HPDE6-E6E7 (cell line): ENCODE measurements at regions not wholly inside any gene's neighbourhood (a gene's known extent, or its start where the extent isn't known, plus 50 kb on each side); places are given as distances from the start of the nearest gene placed in this dataset.
"Not testable (repeated sequence)": the region's sequence is repeated elsewhere in the genome, so short reads cannot be mapped to it uniquely, and the experiment has no call there.

ENCODE experiments used
- DNase-seq: peaks from one replicate; pipeline ENCODE4 v3.0.0; 2011; ENCODE audit warnings: missing footprints; ENCODE audit errors: extremely low spot score

DNA sequence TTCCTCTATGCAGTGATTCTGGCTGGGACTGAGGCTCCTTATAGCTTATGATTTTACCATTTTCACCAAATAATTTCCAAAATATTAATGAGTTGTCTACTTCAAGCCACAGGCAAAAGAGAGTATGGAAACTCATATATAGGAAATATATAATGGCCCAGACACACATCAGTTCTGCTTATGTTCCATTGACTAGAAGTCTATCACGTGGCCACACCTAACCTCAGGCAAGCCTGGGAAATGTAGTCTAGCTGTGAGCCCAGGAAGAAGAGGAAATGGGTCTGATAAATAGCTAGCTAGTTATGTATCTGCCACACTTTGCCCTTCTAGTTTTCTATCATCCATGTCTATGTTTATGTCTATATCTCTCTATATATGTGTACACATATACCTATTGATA is 195.1 kb downstream of the OTOL1 start:
- no peak for DNase-seq

- no peak for DNase-seq
These were observed 198.3 kb downstream of the OTOL1 start for GRCh38 chr3:161694682-161695564.

DNA sequence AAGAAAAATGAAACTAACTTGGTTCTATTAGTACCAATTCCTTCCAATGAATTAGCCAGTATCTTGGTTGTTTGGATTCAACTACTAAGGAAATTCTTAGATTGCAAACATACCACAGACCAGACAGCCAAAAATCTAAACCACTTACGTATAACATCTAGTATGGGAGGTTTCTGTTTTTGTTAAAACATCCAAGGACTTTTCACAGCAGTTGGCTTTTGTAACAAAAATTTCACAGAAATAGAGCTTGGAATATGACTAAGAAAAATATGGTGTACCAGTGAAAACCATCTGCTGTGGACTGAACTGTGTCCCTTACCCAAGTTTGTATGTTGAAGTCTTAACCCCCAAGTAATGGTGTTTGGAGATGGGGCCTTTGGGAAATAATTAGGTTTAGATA is 199.2 kb downstream of the OTOL1 start:
- no peak for DNase-seq

DNA sequence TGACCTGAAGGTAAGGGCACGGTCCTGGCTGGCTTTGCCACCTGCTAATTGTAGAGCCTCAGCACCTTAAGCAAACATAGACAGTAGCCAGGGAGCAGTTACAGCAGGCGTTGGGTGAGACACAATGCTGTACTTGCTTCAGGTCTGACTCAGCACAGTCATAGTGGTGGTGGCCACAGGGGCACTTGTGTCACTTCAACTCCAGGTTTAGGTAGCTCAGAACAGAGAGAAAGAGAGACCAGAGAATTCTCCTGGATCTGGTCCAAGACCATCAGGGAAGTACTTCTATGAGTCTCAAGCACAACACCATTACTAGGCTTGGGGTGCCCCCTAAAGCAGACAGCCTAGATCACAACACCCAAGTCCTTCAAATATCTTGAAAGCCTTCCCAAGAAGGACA is 204.4 kb downstream of the OTOL1 start:
- no peak for DNase-seq

DNA sequence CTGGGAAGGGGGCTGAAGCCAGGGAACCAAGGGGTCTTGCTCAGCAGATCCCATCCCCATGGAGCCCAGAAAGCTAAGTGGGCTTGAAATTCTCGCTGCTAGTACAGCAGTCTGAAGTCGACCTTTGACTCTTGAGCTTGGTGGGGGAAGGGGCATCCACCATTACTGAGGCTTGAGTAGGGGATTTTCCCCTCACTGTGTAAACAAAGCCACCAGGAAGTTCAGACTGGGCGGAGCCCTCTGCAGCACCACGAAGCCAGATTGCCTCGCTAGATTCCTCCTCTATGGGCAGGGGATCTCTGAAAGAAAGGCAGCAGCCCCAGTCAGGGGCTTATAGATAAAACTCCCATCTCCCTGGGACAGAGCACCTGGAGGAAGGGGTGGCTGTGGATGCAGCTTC is 210.6 kb downstream of the OTOL1 start:
- not testable (repeated sequence) for DNase-seq

DNA sequence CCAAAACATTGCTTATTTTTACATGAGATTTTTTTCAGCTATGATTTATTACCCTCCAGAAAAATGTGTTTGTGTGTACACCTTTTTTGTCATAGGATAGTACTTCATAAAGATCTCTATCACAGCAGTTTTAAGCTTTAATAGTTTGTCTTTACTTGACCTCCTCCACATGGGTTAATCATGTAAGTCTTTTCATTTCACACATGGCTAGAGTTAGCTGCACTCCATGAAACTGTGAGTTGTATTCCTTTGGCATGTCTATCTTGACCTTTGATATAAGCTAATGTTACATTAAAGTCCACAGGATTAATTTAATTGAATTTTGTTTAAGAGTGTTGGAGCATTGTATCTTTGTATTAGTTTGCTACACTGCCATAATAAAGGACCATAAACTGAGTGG is 217.1 kb downstream of the OTOL1 start:
- no peak for DNase-seq

GRCh38 chr3:161731968-161732367 is 235.4 kb downstream of the OTOL1 start:
- no peak for DNase-seq

- no peak for DNase-seq
These were observed 240.6 kb downstream of the OTOL1 start for GRCh38 chr3:161737171-161737570.

GRCh38 chr3:161740421-161740820 is 243.8 kb downstream of the OTOL1 start:
- no peak for DNase-seq

- no peak for DNase-seq
These were observed 247.8 kb downstream of the OTOL1 start for GRCh38 chr3:161744366-161744765.

- DNase-seq: no peak
These were observed 249.1 kb downstream of the OTOL1 start for GRCh38 chr3:161745741-161746140.

GRCh38 chr3:161748049-161748448 is 251.4 kb downstream of the OTOL1 start:
- DNase-seq: no peak

DNA sequence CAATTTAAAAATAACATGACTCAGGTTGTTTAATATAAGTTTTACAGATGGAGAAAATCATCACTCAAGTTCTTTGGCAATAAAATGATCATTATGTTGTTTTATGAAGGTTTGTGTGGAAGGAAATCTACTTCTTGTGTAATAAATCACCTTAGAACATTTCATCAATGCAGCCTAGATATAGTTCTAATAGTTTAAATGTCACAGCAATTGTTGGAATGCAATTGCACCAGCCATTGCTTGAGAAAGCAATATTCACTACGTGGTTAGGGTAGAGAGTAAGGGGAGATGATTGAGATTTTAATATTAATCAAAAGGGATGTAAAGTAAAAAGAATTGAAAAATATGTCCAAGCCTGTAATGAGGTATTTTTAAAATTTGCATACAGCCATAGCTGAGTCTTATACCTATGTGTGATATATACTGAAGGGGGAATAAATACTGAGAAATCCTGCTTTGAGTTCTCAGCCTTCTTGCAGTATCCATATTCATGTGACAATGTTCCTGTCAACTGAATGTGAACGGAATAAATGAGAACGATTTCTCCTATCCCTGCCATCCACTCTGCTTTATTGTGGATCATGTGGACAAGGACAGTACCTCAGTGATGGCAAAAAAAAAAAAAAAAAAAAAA is 257.9 kb downstream of the OTOL1 start:
- no peak for DNase-seq

GRCh38 chr3:161759444-161759843 is 262.8 kb downstream of the OTOL1 start:
- DNase-seq: no peak

DNA sequence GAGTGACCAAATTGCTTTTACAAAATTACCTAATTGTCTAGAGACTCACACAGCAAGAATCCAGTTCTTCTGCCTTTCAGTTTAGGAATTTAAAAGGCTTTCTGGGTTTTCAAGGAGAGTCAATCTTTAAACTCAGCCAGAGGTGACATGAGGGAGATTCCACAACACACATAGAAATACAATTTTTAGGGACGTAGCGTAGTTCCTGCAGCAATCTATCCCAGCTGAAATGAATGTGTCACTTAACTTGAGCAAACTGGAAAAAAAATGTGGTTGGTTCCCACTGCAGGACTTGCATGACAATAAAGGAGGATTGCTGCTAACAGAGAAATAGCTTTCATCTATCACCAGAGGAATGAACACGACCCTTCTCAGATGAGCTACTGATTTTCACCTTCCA is 269.7 kb downstream of the OTOL1 start:
- no peak for DNase-seq

GRCh38 chr3:161770484-161771386 is 274.1 kb downstream of the OTOL1 start:
- DNase-seq: no peak

- DNase-seq: no peak
These were observed 284.8 kb downstream of the OTOL1 start for GRCh38 chr3:161781381-161781780.

GRCh38 chr3:161793194-161793930 is 296.8 kb downstream of the OTOL1 start:
- no peak for DNase-seq

GRCh38 chr3:161794551-161794950 is 297.9 kb downstream of the OTOL1 start:
- no peak for DNase-seq

DNA sequence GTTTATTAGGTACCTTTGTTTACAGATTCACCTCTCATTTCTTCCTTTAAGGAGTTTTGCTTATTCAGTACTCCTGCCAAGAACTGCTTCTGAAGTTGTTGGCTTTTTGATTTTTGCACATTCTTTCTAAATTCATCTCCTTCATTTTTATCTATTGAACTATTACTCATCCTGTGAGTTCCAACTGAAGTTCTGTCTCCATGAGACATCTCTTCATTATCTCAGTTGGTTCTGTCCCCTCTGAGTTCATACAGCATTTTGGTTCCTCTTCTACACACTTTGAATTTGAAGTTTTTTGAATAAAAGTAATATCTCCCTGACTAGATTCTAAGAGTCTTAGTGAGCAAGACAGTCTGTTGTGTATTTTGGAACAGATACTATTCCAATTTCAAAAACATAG is 299.7 kb downstream of the OTOL1 start:
- no peak for DNase-seq

DNA sequence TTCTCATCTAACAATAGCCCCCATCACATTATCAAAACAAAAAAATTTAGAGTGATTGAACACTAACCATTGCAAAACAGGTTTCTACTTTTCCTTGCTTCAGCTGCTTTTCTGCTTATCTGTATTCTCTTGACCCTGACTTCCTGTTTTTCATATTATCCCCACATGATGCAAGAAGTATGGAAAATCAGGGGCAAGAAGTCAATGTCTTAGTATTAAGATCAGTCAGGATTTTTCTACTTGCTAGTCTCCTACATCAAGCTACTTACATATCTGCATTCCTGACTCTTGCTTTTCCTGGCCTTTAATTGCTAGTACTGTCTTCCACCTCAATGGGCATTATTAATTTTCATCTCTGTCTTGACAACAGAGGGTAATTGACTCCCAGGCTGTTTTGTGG is 300.2 kb downstream of the OTOL1 start:
- no peak for DNase-seq

GRCh38 chr3:161798016-161798415 is 301.4 kb downstream of the OTOL1 start:
- no peak for DNase-seq
